LNCAP (cell line): ENCODE measurements at regions not wholly inside any gene's neighbourhood (a gene's known extent, or its start where the extent isn't known, plus 50 kb on each side); places are given as distances from the start of the nearest gene placed in this dataset.

Experiments used
- CTCF ChIP-seq: fragments of 450-650 bp; IDR thresholded peaks from 2 replicates; pipeline ENCODE4 v1.5.1; 2017; ENCODE audit warnings: mild to moderate bottlenecking

DNA sequence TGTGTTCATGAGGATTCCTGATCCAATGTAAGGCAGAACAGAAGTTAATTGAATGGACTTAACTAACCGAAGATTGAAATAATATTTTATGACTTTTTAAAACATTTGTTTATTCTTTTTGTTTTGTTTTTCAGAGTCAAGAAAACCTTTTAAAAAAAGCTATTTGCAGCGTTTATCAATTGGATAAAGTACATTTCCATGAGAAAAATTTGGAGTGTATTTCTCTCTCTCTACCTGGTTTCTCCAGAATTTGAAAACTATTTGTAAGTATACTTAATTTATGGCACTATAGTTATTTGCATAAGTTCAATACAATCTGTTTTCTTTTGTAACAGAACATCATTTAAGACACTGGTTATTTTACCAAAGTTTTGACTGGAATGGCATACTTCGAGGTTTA is 208.0 kb upstream of the UBL3 start:
- no peak for TF ChIP-seq CTCF

- TF ChIP-seq CTCF: no peak
These were observed 203.5 kb upstream of the UBL3 start for GRCh38 chr13:30053939-30054338.

DNA sequence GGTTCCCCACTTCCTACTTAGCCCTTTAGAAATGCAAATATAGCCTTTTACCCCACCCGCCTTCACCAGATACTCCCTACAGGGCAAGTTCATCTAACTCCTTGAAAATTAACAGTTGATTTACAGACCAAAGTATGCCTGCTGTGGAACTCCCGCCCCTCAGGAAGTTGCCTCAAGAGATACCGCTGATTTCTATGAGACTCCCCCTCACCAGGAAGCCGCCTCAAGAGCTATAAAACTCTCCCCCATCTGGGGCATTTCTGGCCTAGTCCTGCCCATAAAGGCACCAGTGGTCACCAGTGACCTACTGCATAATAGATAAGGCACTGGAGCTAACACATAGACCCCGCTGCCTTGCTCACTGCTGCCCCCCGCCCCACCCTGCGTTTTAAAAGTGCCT is 201.7 kb upstream of the UBL3 start:
- no peak for TF ChIP-seq CTCF

DNA sequence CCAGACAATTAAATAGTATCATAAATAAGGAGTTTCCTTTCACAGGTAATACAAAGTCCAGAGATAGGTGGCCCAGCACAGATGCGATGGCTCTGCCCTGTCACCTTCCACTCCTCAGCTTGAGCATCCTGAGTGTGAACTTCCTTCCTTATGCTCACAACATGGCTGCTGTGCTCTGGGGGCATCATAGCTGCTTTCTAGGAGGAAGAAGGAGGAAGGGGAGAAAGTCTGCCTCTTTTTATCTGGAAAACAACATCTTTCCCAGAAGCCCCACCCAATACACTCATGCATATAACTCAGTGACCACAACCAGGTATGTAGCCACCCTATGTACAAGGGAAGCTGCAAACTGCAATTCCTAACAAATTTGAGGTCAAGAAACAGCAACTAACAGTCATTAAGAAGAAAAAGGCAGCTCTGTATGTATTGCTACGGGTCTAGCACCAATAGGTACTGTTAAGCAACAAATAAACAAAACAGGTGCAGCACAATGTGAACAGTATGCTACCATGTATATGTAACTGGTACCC is 201.2 kb upstream of the UBL3 start:
- no peak for TF ChIP-seq CTCF

GRCh38 chr13:30049692-30050091 is 199.3 kb upstream of the UBL3 start:
- no peak for TF ChIP-seq CTCF

DNA sequence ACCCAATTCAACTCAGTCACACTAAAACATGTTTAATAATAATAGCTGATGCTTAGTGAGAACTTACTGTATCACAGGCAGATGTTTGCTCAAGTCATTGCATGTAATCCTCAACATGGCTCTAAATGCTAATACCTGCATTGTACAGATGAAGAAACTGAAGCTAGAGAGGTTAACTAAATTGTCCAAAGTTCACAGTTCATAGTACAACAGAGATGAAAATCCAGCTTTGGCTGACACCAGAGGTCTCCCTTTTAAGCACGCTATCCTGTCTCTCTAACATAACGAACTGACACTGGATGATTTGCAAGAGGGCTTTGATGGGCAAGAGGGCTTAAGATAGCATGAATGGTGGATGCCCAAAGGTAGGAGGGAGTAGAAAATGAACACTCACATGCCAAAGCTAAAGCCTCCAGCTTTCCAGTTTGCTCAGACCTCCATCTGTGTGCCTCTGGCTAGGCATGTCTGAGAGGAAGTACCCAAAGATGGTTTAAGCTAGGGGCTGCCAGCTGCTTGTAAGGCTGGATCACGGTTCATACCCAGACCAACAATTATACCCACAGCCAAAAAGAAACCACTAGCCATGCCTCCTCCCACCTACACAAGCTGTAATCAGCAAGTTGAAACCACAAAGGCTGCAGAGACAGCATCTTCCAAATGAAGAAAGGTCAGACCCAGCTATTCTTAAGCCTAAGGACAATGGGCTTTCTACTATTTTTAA is 196.9 kb upstream of the UBL3 start:
- TF ChIP-seq CTCF: no peak

GRCh38 chr13:30045916-30046704 is 195.7 kb upstream of the UBL3 start:
- TF ChIP-seq CTCF: no peak
